A549 (cell line): ENCODE measurements at regions not wholly inside any gene's neighbourhood (a gene's known extent, or its start where the extent isn't known, plus 50 kb on each side); places are given as distances from the start of the nearest gene placed in this dataset.

ENCODE experiments used
- ATAC-seq, 2 experiments: fragments of 200-7000 bp in 1 of 2; fragments of >200 bp in 1 of 2; cut with Nextera tagmentation in 1 of 2; cut with Tn5 transposase in 1 of 2; 3 replicates each; pipeline versions ENCODE4 v1.8.0 to v1.9.1; 2018 to 2020; ENCODE audit warnings: mild to moderate bottlenecking in 1 of 2, moderate library complexity in 1 of 2
- CTCF ChIA-PET: fragments of 300-600 bp; sonication (Branson Sonifier 250); formaldehyde crosslinking; extraction: SDS; loops from one replicate; lab custom pipeline; 2021; ENCODE audit warnings: antibody characterized with exemption, inconsistent platforms; lab: Yijun Ruan, JAX
- POLR2A ChIA-PET: fragments of 350-600 bp; formaldehyde crosslinking; extraction: SDS; loops from one replicate; lab custom pipeline; 2021; ENCODE audit warnings: antibody characterized with exemption, inconsistent platforms; lab: Yijun Ruan, JAX
- DNase-seq, 2 experiments: peaks; one replicate each; pipeline versions ENCODE4 v3.0.0 to v3.0.0-alpha.2; 2011 to 2016; ENCODE audit warnings: low read depth in 1 of 2, low spot score in 1 of 2
- FAIRE-seq: peaks from 2 replicates; lab custom pipeline; 2011; peaks lifted over from hg19 to GRCh38; lab: Jason Lieb, UNC
- H3K27ac ChIP-seq, 2 experiments: fragments of >200 bp; sonication (Bioruptor Twin); formaldehyde crosslinking; 3 replicates each; pipeline ENCODE4 v1.5.1; 2016 to 2017
- H3K4me1 ChIP-seq: fragments of >200 bp; sonication (Bioruptor Twin); formaldehyde crosslinking; 3 replicates; pipeline ENCODE4 v1.6.1; 2016
- H3K4me2 ChIP-seq: fragments of >200 bp; sonication (Bioruptor Twin); formaldehyde crosslinking; 3 replicates; pipeline ENCODE4 v1.6.1; 2016
- H3K4me3 ChIP-seq: fragments of >200 bp; sonication (Bioruptor Twin); formaldehyde crosslinking; 3 replicates; pipeline ENCODE4 v1.5.1; 2016
- H3K9me3 ChIP-seq: fragments of >200 bp; sonication (Bioruptor Twin); formaldehyde crosslinking; 3 replicates; pipeline ENCODE4 v1.6.1; 2016
- CHD2 ChIP-seq: fragments of 150-350 bp; IDR thresholded peaks from 2 replicates; pipeline ENCODE4 v1.6.1; 2014; ENCODE audit warnings: low read length; ENCODE audit not compliant: partially characterized antibody
- EHF ChIP-seq: fragments of 250-450 bp; sonication (Bioruptor Pico); IDR thresholded peaks from 2 replicates; pipeline ENCODE4 v1.5.0; 2020; ENCODE audit warnings: mild to moderate bottlenecking
- FOSL2 ChIP-seq, 2 experiments: fragments of 450-650 bp in 1 of 2; fragments of >200 bp in 1 of 2; sonication (Bioruptor Twin) in 1 of 2; formaldehyde crosslinking; IDR thresholded peaks; 2 replicates each; pipeline versions ENCODE4 v1.5.0 to v1.6.1; 2016 to 2020; ENCODE audit warnings: mild to moderate bottlenecking in 1 of 2, moderate library complexity in 1 of 2
- HEYL ChIP-seq: fragments of 250-450 bp; sonication (Bioruptor Pico); IDR thresholded peaks from 2 replicates; pipeline ENCODE4 v1.8.0; 2021; ENCODE audit warnings: mild to moderate bottlenecking, moderate library complexity
- HOXB13 ChIP-seq: fragments of 250-450 bp; sonication (Bioruptor Pico); IDR thresholded peaks from 2 replicates; pipeline ENCODE4 v1.5.0; 2020; ENCODE audit warnings: low read depth, mild to moderate bottlenecking, moderate library complexity
- JUN ChIP-seq, 2 experiments: fragments of >200 bp; sonication (Bioruptor Twin); formaldehyde crosslinking; IDR thresholded peaks; 2 replicates in 1 of 2; 3 replicates in 1 of 2; pipeline ENCODE4 v1.6.1; 2016 to 2017
- JUNB ChIP-seq: fragments of >200 bp; sonication (Bioruptor Twin); formaldehyde crosslinking; IDR thresholded peaks from 2 replicates; pipeline ENCODE4 v1.6.1; 2016
- KDM5A ChIP-seq: fragments of 200-600 bp; sonication (generic); IDR thresholded peaks from 2 replicates; pipeline ENCODE4 v1.6.1; 2016; ENCODE audit warnings: antibody characterized with exemption, mild to moderate bottlenecking
- MYC ChIP-seq: IDR thresholded peaks from 2 replicates; pipeline ENCODE4 v1.6.1; 2012; ENCODE audit warnings: mild to moderate bottlenecking, inconsistent platforms, low read length, improper control_type of control experiment, borderline replicate concordance
- NFE2L2 ChIP-seq: fragments of 150-350 bp; conservative IDR thresholded peaks from 2 replicates; pipeline ENCODE4 v1.6.1; 2014; ENCODE audit warnings: low read length
- NPAS2 ChIP-seq: fragments of 250-450 bp; sonication (Bioruptor Pico); IDR thresholded peaks from 2 replicates; pipeline ENCODE4 v1.8.0; 2022; ENCODE audit warnings: mild to moderate bottlenecking, moderate library complexity, borderline replicate concordance
- NR3C1 ChIP-seq: fragments of >200 bp; sonication (Bioruptor Twin); formaldehyde crosslinking; IDR thresholded peaks from 3 replicates; pipeline ENCODE4 v1.6.1; 2017
- RAD21 ChIP-seq, 2 experiments: fragments of >200 bp in 1 of 2; sonication (Bioruptor Twin) in 1 of 2; formaldehyde crosslinking in 1 of 2; IDR thresholded peaks in 1 of 2; conservative IDR thresholded peaks in 1 of 2; 2 replicates in 1 of 2; 3 replicates in 1 of 2; pipeline ENCODE4 v1.6.1; 2012 to 2018; ENCODE audit warnings: inconsistent platforms in 1 of 2
- RARB ChIP-seq: fragments of 250-450 bp; sonication (Bioruptor Pico); IDR thresholded peaks from 2 replicates; pipeline ENCODE4 v1.8.0; 2021; ENCODE audit warnings: mild to moderate bottlenecking, moderate library complexity
- RCOR1 ChIP-seq: fragments of 150-350 bp; IDR thresholded peaks from 2 replicates; pipeline ENCODE4 v1.6.1; 2014; ENCODE audit warnings: antibody characterized with exemption, low read length, low read depth
- RFX5 ChIP-seq: fragments of 450-650 bp; IDR thresholded peaks from 2 replicates; pipeline ENCODE4 v1.7.1; 2014; ENCODE audit warnings: antibody characterized with exemption, mild to moderate bottlenecking, moderate library complexity
- RNF2 ChIP-seq: fragments of 200-600 bp; sonication (generic); IDR thresholded peaks from 2 replicates; pipeline ENCODE4 v1.6.1; 2016; ENCODE audit warnings: low read depth, mild to moderate bottlenecking, antibody characterized with exemption, moderate library complexity, borderline replicate concordance
- TP53 ChIP-seq: fragments of 250-450 bp; sonication (Bioruptor Pico); IDR thresholded peaks from 2 replicates; pipeline ENCODE4 v1.5.0; 2021; ENCODE audit warnings: mild to moderate bottlenecking, moderate library complexity
- ZFP36 ChIP-seq: fragments of 450-650 bp; IDR thresholded peaks from 2 replicates; pipeline ENCODE4 v1.6.1; 2014; ENCODE audit warnings: borderline replicate concordance; ENCODE audit not compliant: partially characterized antibody
- WGBS: methylation state at CpG from one replicate; pipeline ENCODE4 v1.1.6; 2017; ENCODE audit errors: missing lambda C conversion rate; 5-methylcytosine and 5-hydroxymethylcytosine counted together
- TF ChIP-seq, protein P1 (sequence below): fragments of >200 bp; sonication (Bioruptor Twin); formaldehyde crosslinking; IDR thresholded peaks from 3 replicates; pipeline ENCODE4 v1.6.1; 2016
- TF ChIP-seq, protein P2 (sequence below): fragments of >200 bp; sonication (Bioruptor Twin); formaldehyde crosslinking; IDR thresholded peaks from 3 replicates; pipeline ENCODE4 v1.5.1; 2016
- TF ChIP-seq, protein P3 (sequence below): fragments of 450-650 bp; IDR thresholded peaks from 2 replicates; pipeline ENCODE4 v1.6.1; 2014; ENCODE audit warnings: antibody characterized with exemption
- TF ChIP-seq, protein P4 (sequence below): fragments of 200-600 bp; sonication (generic); IDR thresholded peaks from 2 replicates; pipeline ENCODE4 v1.6.1; 2016; ENCODE audit warnings: antibody characterized with exemption, mild to moderate bottlenecking, moderate library complexity
- TF ChIP-seq, protein P5 (sequence below): fragments of >200 bp; sonication (Bioruptor Twin); formaldehyde crosslinking; IDR thresholded peaks from 2 replicates; pipeline ENCODE4 v1.6.1; 2016

DNA sequence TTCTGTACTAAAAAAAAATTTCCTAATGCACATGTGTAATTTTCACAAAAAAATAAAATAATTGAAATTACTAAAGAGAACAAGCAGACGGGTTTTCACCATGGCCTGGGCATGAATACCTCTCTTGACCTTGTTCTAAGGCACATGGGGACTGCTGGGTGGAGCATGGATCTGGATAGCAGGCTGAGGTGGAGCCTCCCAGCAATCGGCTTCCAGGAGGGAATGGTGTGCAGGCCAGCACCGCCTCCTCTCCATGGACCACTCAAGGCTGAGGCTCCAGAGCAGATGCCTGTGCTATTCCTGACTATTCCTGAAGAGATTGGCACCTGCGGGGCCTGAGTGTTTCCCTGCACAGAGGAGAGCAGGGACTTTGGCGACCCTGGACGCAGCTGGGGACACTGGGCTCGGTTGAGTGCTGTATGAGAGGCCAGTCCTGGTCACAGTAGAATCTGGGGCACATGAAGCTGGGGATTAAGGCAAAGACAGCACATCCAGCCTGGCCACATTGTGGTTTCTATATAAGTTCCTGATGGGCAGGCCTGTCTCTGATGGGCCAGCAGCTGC, 963.6 kb downstream of the BRD1 start:
- FAIRE-seq (no peak), ATAC-seq (no peak)
- no peak overlapping the region for H3K4me2 ChIP-seq
- TF ChIP-seq RCOR1 (no peak), NPAS2 (CRISPR knock-in tag) (no peak), HOXB13 (CRISPR knock-in tag) (no peak), KDM5A (no peak), RNF2 (no peak), NR3C1 (no peak), JUN (IDR thresholded peaks at IDR 0.05) (no peak), HEYL (CRISPR knock-in tag) (no peak)
- TF ChIP-seq, protein P1, sequence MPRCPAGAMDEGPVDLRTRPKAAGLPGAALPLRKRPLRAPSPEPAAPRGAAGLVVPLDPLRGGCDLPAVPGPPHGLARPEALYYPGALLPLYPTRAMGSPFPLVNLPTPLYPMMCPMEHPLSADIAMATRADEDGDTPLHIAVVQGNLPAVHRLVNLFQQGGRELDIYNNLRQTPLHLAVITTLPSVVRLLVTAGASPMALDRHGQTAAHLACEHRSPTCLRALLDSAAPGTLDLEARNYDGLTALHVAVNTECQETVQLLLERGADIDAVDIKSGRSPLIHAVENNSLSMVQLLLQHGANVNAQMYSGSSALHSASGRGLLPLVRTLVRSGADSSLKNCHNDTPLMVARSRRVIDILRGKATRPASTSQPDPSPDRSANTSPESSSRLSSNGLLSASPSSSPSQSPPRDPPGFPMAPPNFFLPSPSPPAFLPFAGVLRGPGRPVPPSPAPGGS, result no peak
- TF ChIP-seq, protein P2, sequence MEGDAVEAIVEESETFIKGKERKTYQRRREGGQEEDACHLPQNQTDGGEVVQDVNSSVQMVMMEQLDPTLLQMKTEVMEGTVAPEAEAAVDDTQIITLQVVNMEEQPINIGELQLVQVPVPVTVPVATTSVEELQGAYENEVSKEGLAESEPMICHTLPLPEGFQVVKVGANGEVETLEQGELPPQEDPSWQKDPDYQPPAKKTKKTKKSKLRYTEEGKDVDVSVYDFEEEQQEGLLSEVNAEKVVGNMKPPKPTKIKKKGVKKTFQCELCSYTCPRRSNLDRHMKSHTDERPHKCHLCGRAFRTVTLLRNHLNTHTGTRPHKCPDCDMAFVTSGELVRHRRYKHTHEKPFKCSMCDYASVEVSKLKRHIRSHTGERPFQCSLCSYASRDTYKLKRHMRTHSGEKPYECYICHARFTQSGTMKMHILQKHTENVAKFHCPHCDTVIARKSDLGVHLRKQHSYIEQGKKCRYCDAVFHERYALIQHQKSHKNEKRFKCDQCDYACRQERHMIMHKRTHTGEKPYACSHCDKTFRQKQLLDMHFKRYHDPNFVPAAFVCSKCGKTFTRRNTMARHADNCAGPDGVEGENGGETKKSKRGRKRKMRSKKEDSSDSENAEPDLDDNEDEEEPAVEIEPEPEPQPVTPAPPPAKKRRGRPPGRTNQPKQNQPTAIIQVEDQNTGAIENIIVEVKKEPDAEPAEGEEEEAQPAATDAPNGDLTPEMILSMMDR, result no peak
- TF ChIP-seq, protein P3, sequence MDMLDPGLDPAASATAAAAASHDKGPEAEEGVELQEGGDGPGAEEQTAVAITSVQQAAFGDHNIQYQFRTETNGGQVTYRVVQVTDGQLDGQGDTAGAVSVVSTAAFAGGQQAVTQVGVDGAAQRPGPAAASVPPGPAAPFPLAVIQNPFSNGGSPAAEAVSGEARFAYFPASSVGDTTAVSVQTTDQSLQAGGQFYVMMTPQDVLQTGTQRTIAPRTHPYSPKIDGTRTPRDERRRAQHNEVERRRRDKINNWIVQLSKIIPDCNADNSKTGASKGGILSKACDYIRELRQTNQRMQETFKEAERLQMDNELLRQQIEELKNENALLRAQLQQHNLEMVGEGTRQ, result no peak
- TF ChIP-seq, all 56 proteins: peak for 0
- no peak overlapping the region for H3K27ac ChIP-seq
- no peaks in the 10 kb centered on the region for H3K4me1 ChIP-seq
- POLR2A ChIA-PET, result no interaction called here
- no peaks in the 10 kb centered on the region for H3K9me3 ChIP-seq
- no peak for DNase-seq
- WGBS, result 17% methylated on average over 4 of the region's 7 CpGs
- CTCF ChIA-PET, result interaction anchor here (0.6 kb wide), 1 partner anchor 165 kb away, joined by 3 read pairs; no protein-coding TSS in a partner anchor
- no peak overlapping the region for H3K4me3 ChIP-seq

DNA sequence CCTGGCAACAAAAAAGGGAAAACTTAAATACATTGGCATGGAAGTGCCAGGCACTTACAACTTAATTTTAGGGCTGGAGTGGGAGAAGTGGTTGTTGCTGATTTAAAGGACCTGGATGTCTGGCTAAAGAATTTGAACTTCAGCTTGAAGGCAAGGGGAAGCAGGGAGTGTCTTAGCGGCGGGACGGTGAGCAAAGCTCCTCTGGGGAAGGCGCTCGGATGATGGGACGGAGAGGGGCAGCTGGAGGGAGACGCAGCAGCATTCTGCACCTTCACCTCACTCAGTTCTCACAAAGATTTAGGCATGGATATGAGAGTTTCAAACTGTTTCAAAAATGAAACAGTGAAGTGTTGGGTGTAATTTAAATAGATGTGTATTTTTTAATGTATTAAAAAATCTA, 967.1 kb downstream of the BRD1 start:
- no peak overlapping the region for H3K4me3 ChIP-seq
- no peak overlapping the region for H3K27ac ChIP-seq
- TF ChIP-seq EHF, result no peak
- no peak for TF ChIP-seq NPAS2 (CRISPR knock-in tag)
- TF ChIP-seq FOSL2 (IDR thresholded peaks at IDR 0.05), result no peak
- no peak for TF ChIP-seq FOSL2 (CRISPR knock-in tag; IDR thresholded peaks at IDR 0.05)
- TF ChIP-seq JUNB, result no peak
- no peak for TF ChIP-seq MYC
- TF ChIP-seq RFX5, result no peak
- TF ChIP-seq, protein P4, sequence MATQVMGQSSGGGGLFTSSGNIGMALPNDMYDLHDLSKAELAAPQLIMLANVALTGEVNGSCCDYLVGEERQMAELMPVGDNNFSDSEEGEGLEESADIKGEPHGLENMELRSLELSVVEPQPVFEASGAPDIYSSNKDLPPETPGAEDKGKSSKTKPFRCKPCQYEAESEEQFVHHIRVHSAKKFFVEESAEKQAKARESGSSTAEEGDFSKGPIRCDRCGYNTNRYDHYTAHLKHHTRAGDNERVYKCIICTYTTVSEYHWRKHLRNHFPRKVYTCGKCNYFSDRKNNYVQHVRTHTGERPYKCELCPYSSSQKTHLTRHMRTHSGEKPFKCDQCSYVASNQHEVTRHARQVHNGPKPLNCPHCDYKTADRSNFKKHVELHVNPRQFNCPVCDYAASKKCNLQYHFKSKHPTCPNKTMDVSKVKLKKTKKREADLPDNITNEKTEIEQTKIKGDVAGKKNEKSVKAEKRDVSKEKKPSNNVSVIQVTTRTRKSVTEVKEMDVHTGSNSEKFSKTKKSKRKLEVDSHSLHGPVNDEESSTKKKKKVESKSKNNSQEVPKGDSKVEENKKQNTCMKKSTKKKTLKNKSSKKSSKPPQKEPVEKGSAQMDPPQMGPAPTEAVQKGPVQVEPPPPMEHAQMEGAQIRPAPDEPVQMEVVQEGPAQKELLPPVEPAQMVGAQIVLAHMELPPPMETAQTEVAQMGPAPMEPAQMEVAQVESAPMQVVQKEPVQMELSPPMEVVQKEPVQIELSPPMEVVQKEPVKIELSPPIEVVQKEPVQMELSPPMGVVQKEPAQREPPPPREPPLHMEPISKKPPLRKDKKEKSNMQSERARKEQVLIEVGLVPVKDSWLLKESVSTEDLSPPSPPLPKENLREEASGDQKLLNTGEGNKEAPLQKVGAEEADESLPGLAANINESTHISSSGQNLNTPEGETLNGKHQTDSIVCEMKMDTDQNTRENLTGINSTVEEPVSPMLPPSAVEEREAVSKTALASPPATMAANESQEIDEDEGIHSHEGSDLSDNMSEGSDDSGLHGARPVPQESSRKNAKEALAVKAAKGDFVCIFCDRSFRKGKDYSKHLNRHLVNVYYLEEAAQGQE, result no peak
- TF ChIP-seq, protein P5, sequence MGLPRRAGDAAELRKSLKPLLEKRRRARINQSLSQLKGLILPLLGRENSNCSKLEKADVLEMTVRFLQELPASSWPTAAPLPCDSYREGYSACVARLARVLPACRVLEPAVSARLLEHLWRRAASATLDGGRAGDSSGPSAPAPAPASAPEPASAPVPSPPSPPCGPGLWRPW, result no peak
- no peak for TF ChIP-seq ZFP36
- TF ChIP-seq RARB (CRISPR knock-in tag), result no peak
- TF ChIP-seq CHD2, result no peak
- no peak for TF ChIP-seq RCOR1
- no peak for TF ChIP-seq RNF2
- no peak for TF ChIP-seq NFE2L2
- TF ChIP-seq TP53, result no peak
- no peak for TF ChIP-seq RAD21 (conservative IDR thresholded peaks at IDR 0.05 in 1 of 2, IDR thresholded peaks at IDR 0.05 in 1 of 2)
- TF ChIP-seq, protein P2, result no peak
- WGBS, result 53% methylated on average over 7 of the region's 7 CpGs
- no peak for DNase-seq
- no peak for FAIRE-seq
- POLR2A ChIA-PET, result no interaction called here
- no peak overlapping the region for H3K4me2 ChIP-seq
- CTCF ChIA-PET, result no interaction called here
- H3K9me3 ChIP-seq, result no peaks in the 10 kb centered on the region
- no peaks in the 10 kb centered on the region for H3K4me1 ChIP-seq
- ATAC-seq, result no peak
